ENCODE measurements at regions not wholly inside any gene's neighbourhood (a gene's known extent, or its start where the extent isn't known, plus 50 kb on each side); places are given as distances from the start of the nearest gene placed in this dataset.

GRCh38 chr5:145294331-145294730, 540.8 kb downstream of the PRELID2 start:
- Histone ChIP-seq H3K27ac (ENCODE audit: low read depth, low read length) (no peak overlapping the region), H3K4me3 (ENCODE audit: low read depth, low read length) (no peak overlapping the region), H3K9me3 (ENCODE audit: control insufficient read depth, insufficient read depth, low read length) (no peaks in the 10 kb centered on the region), H3K27me3 (ENCODE audit: control insufficient read depth, insufficient read depth, low read length) (no peaks in the 10 kb centered on the region)
- TF ChIP-seq CTCF (IDR thresholded peaks at IDR 0.05; ENCODE audit: low read depth, low read length): no peak
- DNase-seq (ENCODE audit: low read depth, low spot score): no peak
- ChIA-PET POLR2A (no interaction called here), CTCF (no interaction called here)

- Histone ChIP-seq H3K4me3 (ENCODE audit: low read depth, low read length) (no peak overlapping the region), H3K27me3 (ENCODE audit: control insufficient read depth, insufficient read depth, low read length) (no peaks in the 10 kb centered on the region), H3K27ac (ENCODE audit: low read depth, low read length) (no peak overlapping the region), H3K9me3 (ENCODE audit: control insufficient read depth, insufficient read depth, low read length) (no peaks in the 10 kb centered on the region)
- POLR2A ChIA-PET: no interaction called here
- CTCF ChIA-PET: interaction anchor here (1.1 kb wide), 1 partner anchor 28 kb away, joined by 3 read pairs; no protein-coding TSS in a partner anchor
- no peak for TF ChIP-seq CTCF (IDR thresholded peaks at IDR 0.05; ENCODE audit: low read depth, low read length)
- DNase-seq (ENCODE audit: low read depth, low spot score): no peak
These were observed 541.4 kb downstream of the PRELID2 start for GRCh38 chr5:145293716-145294115.

- Histone ChIP-seq H3K4me3 (ENCODE audit: low read depth, low read length) (no peak overlapping the region), H3K27me3 (ENCODE audit: control insufficient read depth, insufficient read depth, low read length) (no peaks in the 10 kb centered on the region), H3K9me3 (ENCODE audit: control insufficient read depth, insufficient read depth, low read length) (no peaks in the 10 kb centered on the region), H3K27ac (ENCODE audit: low read depth, low read length) (no peak overlapping the region)
- ChIA-PET POLR2A (no interaction called here), CTCF (no interaction called here)
- TF ChIP-seq CTCF (IDR thresholded peaks at IDR 0.05; ENCODE audit: low read depth, low read length): no peak
- no peak for DNase-seq (ENCODE audit: low read depth, low spot score)
These were observed 542.9 kb downstream of the PRELID2 start for GRCh38 chr5:145292278-145292677.

- DNase-seq (ENCODE audit: low read depth, low spot score): no peak
- TF ChIP-seq CTCF (IDR thresholded peaks at IDR 0.05; ENCODE audit: low read depth, low read length): no peak
- ChIA-PET POLR2A (no interaction called here), CTCF (interaction anchor here (0.7 kb wide), 1 partner anchor 434 kb away, joined by 3 read pairs; no protein-coding TSS in a partner anchor)
- H3K27ac ChIP-seq (ENCODE audit: low read depth, low read length): no peak overlapping the region
- H3K4me3 ChIP-seq (ENCODE audit: low read depth, low read length): no peak overlapping the region
- H3K27me3 ChIP-seq (ENCODE audit: control insufficient read depth, insufficient read depth, low read length): no peaks in the 10 kb centered on the region
- H3K9me3 ChIP-seq (ENCODE audit: control insufficient read depth, insufficient read depth, low read length): no peaks in the 10 kb centered on the region
These were observed 551.9 kb downstream of the PRELID2 start for GRCh38 chr5:145283141-145283810.

- Histone ChIP-seq H3K4me3 (ENCODE audit: low read depth, low read length) (no peak overlapping the region), H3K9me3 (ENCODE audit: control insufficient read depth, insufficient read depth, low read length) (no peaks in the 10 kb centered on the region), H3K27me3 (ENCODE audit: control insufficient read depth, insufficient read depth, low read length) (no peaks in the 10 kb centered on the region), H3K27ac (ENCODE audit: low read depth, low read length) (no peak overlapping the region)
- TF ChIP-seq CTCF (IDR thresholded peaks at IDR 0.05; ENCODE audit: low read depth, low read length): no peak
- no peak for DNase-seq (ENCODE audit: low read depth, low spot score)
- ChIA-PET CTCF (no interaction called here), POLR2A (no interaction called here)
These were observed 554.3 kb downstream of the PRELID2 start for GRCh38 chr5:145280806-145281205.

Data from AG04450 (cell line).